Neural progenitor cell (in vitro differentiated cells): ENCODE measurements at regions not wholly inside any gene's neighbourhood (a gene's known extent, or its start where the extent isn't known, plus 50 kb on each side); places are given as distances from the start of the nearest gene placed in this dataset.

Source experiments
- DNase-seq: peaks from one replicate; pipeline ENCODE4 v3.0.0-alpha.2; 2016; ENCODE audit warnings: low spot score
- H2AFZ ChIP-seq: fragments of 200-600 bp; sonication (generic); replicated peaks from 2 replicates; pipeline ENCODE4 v1.6.1; 2016; ENCODE audit warnings: antibody characterized with exemption
- H3F3A ChIP-seq: fragments of 200-600 bp; sonication (generic); 2 replicates; pipeline ENCODE4 v1.6.1; 2016; ENCODE audit warnings: antibody characterized with exemption, low read depth
- H3K27ac ChIP-seq: fragments of 200-600 bp; sonication (generic); 2 replicates; pipeline ENCODE4 v1.5.1; 2016; ENCODE audit warnings: mild to moderate bottlenecking
- H3K27me3 ChIP-seq: fragments of 200-600 bp; sonication (generic); 2 replicates; pipeline ENCODE4 v1.6.1; 2016; ENCODE audit warnings: mild to moderate bottlenecking, moderate library complexity
- H3K36me3 ChIP-seq: fragments of 200-600 bp; sonication (generic); 2 replicates; pipeline ENCODE4 v1.5.1; 2016
- H3K4me1 ChIP-seq: fragments of 200-600 bp; sonication (generic); 2 replicates; pipeline ENCODE4 v1.6.1; 2016; ENCODE audit warnings: mixed run types
- H3K4me2 ChIP-seq: fragments of 200-600 bp; sonication (generic); 2 replicates; pipeline ENCODE4 v1.6.1; 2016
- H3K4me3 ChIP-seq: fragments of 200-600 bp; sonication (generic); 2 replicates; pipeline ENCODE4 v1.5.1; 2016
- H3K79me2 ChIP-seq: fragments of 200-600 bp; sonication (generic); 2 replicates; pipeline ENCODE4 v1.6.1; 2016; ENCODE audit warnings: low read depth
- H3K9ac ChIP-seq: fragments of 200-600 bp; sonication (generic); 2 replicates; pipeline ENCODE4 v1.6.1; 2016
- H3K9me3 ChIP-seq: fragments of 200-600 bp; sonication (generic); 2 replicates; pipeline ENCODE4 v1.5.1; 2016; ENCODE audit warnings: low read depth
- H4K20me1 ChIP-seq: fragments of 200-600 bp; sonication (generic); 2 replicates; pipeline ENCODE4 v1.6.1; 2016; ENCODE audit warnings: low read depth
- H3K27ac Mint-ChIP-seq: 3 replicates; pipeline ENCODE4 v1.8.0; 2021; ENCODE audit warnings: mixed read lengths
- H3K27me3 Mint-ChIP-seq: 2 replicates; pipeline ENCODE4 v1.8.0; 2022; ENCODE audit warnings: low read depth, mild to moderate bottlenecking, inconsistent platforms, moderate library complexity, mixed read lengths; ENCODE audit not compliant: insufficient read depth
- H3K36me3 Mint-ChIP-seq: 3 replicates; pipeline ENCODE4 v1.8.0; 2021; ENCODE audit warnings: mixed read lengths
- H3K4me1 Mint-ChIP-seq: 3 replicates; pipeline ENCODE4 v1.8.0; 2021; ENCODE audit warnings: mixed read lengths
- H3K4me3 Mint-ChIP-seq: 3 replicates; pipeline ENCODE4 v1.8.0; 2021; ENCODE audit warnings: mild to moderate bottlenecking, moderate library complexity, mixed read lengths
- H3K9me3 Mint-ChIP-seq: 3 replicates; pipeline ENCODE4 v1.8.0; 2020; ENCODE audit warnings: mixed read lengths
- CTCF ChIP-seq: fragments of 200-600 bp; sonication (generic); IDR thresholded peaks from 2 replicates; pipeline ENCODE4 v1.5.1; 2017; ENCODE audit warnings: antibody characterized with exemption, mild to moderate bottlenecking
- EZH2 ChIP-seq: fragments of 200-600 bp; sonication (generic); IDR thresholded peaks from 2 replicates; pipeline ENCODE4 v1.6.1; 2017; ENCODE audit warnings: antibody characterized with exemption, mild to moderate bottlenecking, moderate library complexity
- EZH2phosphoT487 ChIP-seq: fragments of 200-600 bp; sonication (generic); IDR thresholded peaks from 2 replicates; pipeline ENCODE4 v1.6.1; 2017; ENCODE audit warnings: antibody characterized with exemption

DNA sequence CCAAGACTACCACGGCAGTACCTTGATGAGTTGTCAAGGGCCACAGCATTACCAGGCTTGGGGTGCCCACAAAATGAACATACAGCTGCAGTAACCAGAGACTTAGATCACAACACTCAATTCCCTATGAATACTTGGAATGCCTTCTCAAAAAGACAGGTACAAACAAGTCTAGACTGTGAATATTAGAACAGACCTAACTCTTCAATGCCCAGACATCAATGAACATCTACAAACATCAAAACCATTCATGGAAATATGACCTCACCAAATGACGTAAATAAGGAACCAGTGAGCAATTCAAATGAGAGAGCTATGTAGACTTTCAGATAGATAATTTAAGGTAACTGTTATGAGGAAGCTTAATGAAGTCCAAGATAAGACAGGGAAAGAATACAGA is 185.1 kb upstream of the POU1F1 start:
- no peak overlapping the region for H3K4me3 Mint-ChIP-seq
- Histone ChIP-seq H3K27me3 (no peaks in the 10 kb centered on the region), H2AFZ (no peak overlapping the region), H3K9me3 (no peaks in the 10 kb centered on the region), H3K27ac (no peak overlapping the region), H3K4me1 (peaks cover 7% of the 10 kb centered on the region), H3K4me3 (no peak overlapping the region), H3K36me3 (no peaks in the 10 kb centered on the region), H3K9ac (no peak overlapping the region), H3K4me2 (no peak overlapping the region), H3K79me2 (no peaks in the 10 kb centered on the region), H4K20me1 (no peaks in the 10 kb centered on the region), H3F3A (peaks cover 8% of the 10 kb centered on the region)
- TF ChIP-seq EZH2 (no peak), CTCF (no peak), EZH2phosphoT487 (no peak)
- peaks cover 6% of the 10 kb centered on the region for H3K4me1 Mint-ChIP-seq
- DNase-seq, result no peak
- H3K36me3 Mint-ChIP-seq, result no peaks in the 10 kb centered on the region
- H3K9me3 Mint-ChIP-seq, result peaks cover 5% of the 10 kb centered on the region
- H3K27me3 Mint-ChIP-seq, result no peaks in the 10 kb centered on the region
- no peak overlapping the region for H3K27ac Mint-ChIP-seq

DNA sequence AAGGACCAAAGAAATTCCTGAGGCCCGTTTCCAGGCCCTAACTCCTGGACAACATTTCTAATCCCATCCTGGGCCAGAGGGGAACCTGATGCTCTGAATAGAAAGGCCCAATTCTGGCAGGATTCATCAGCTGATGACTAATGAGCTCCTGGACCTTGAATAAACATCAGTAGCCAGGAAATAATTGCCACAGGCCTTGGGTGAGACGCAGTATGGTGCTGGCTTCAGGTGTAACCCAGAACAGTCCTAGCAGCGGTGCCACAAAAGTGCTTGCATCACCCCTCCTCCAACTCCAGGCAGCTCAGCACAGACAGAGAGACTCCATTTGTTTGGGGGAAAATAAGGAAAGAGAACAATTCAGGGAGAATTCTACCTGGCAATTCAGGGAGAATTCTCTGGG is 184.7 kb upstream of the POU1F1 start:
- Histone ChIP-seq H3K4me1 (peaks cover 7% of the 10 kb centered on the region), H3K9ac (no peak overlapping the region), H4K20me1 (no peaks in the 10 kb centered on the region), H3K79me2 (no peaks in the 10 kb centered on the region), H3K4me3 (no peak overlapping the region), H3K4me2 (no peak overlapping the region), H3K36me3 (no peaks in the 10 kb centered on the region), H3F3A (peaks cover 8% of the 10 kb centered on the region), H3K9me3 (no peaks in the 10 kb centered on the region), H3K27ac (peak overlapping the region; percentile 60), H2AFZ (peak overlapping the region; percentile 45), H3K27me3 (no peaks in the 10 kb centered on the region)
- Mint-ChIP-seq H3K4me1 (peaks cover 6% of the 10 kb centered on the region), H3K9me3 (peaks cover 4% of the 10 kb centered on the region), H3K36me3 (no peaks in the 10 kb centered on the region), H3K27me3 (no peaks in the 10 kb centered on the region), H3K27ac (no peak overlapping the region), H3K4me3 (no peak overlapping the region)
- DNase-seq, result no peak
- TF ChIP-seq EZH2phosphoT487 (no peak), EZH2 (no peak), CTCF (no peak)

- H2AFZ ChIP-seq, result no peak overlapping the region
- no peaks in the 10 kb centered on the region for H3K36me3 Mint-ChIP-seq
- H3F3A ChIP-seq, result no peaks in the 10 kb centered on the region
- no peak overlapping the region for H3K27ac ChIP-seq
- H4K20me1 ChIP-seq, result no peaks in the 10 kb centered on the region
- no peaks in the 10 kb centered on the region for H3K36me3 ChIP-seq
- H3K4me1 ChIP-seq, result no peaks in the 10 kb centered on the region
- no peak overlapping the region for H3K27ac Mint-ChIP-seq
- peaks cover 6% of the 10 kb centered on the region for H3K9me3 ChIP-seq
- no peaks in the 10 kb centered on the region for H3K79me2 ChIP-seq
- no peak for DNase-seq
- H3K4me3 Mint-ChIP-seq, result no peak overlapping the region
- no peaks in the 10 kb centered on the region for H3K27me3 ChIP-seq
- H3K4me3 ChIP-seq, result no peak overlapping the region
- H3K27me3 Mint-ChIP-seq, result no peaks in the 10 kb centered on the region
- no peak for TF ChIP-seq CTCF
- TF ChIP-seq EZH2phosphoT487, result no peak
- TF ChIP-seq EZH2, result no peak
- H3K9ac ChIP-seq, result no peak overlapping the region
- H3K4me1 Mint-ChIP-seq, result no peaks in the 10 kb centered on the region
- H3K4me2 ChIP-seq, result no peak overlapping the region
- H3K9me3 Mint-ChIP-seq, result peaks cover 8% of the 10 kb centered on the region
Measured at GRCh38 chr3:87448558-87448957, 172.2 kb upstream of the POU1F1 start.
